Chondrocyte (in vitro differentiated cells): ENCODE measurements at regions not wholly inside any gene's neighbourhood (a gene's known extent, or its start where the extent isn't known, plus 50 kb on each side); places are given as distances from the start of the nearest gene placed in this dataset.
A peak's percentile ranks its signal among the peaks of the same experiment; 100 is the strongest.

ENCODE experiments used
- DNase-seq: peaks from one replicate; pipeline ENCODE4 v3.0.0; 2021; ENCODE audit warnings: mixed read lengths, low spot score
- H3K27ac Mint-ChIP-seq: one replicate; pipeline ENCODE4 v1.8.0; 2021; ENCODE audit warnings: mild to moderate bottlenecking, moderate library complexity, mixed read lengths; ENCODE audit not compliant: unreplicated experiment
- H3K27me3 Mint-ChIP-seq: 2 replicates; pipeline ENCODE4 v1.8.0; 2021; ENCODE audit warnings: low read depth, mixed read lengths
- H3K36me3 Mint-ChIP-seq: 2 replicates; pipeline ENCODE4 v1.8.0; 2021; ENCODE audit warnings: low read depth, mixed read lengths
- H3K4me1 Mint-ChIP-seq: 2 replicates; pipeline ENCODE4 v1.8.0; 2021; ENCODE audit warnings: low read depth, mild to moderate bottlenecking, mixed read lengths
- H3K4me3 Mint-ChIP-seq: one replicate; pipeline ENCODE4 v1.8.0; 2021; ENCODE audit warnings: mild to moderate bottlenecking, moderate library complexity, mixed read lengths; ENCODE audit not compliant: unreplicated experiment
- H3K9me3 Mint-ChIP-seq: 2 replicates; pipeline ENCODE4 v1.8.0; 2021; ENCODE audit warnings: low read depth, mixed read lengths
- CTCF ChIP-seq: fragments of 200-600 bp; sonication (generic); IDR thresholded peaks from 2 replicates; pipeline ENCODE4 v1.5.0; 2021; ENCODE audit warnings: antibody characterized with exemption, mild to moderate bottlenecking, moderate library complexity

DNA sequence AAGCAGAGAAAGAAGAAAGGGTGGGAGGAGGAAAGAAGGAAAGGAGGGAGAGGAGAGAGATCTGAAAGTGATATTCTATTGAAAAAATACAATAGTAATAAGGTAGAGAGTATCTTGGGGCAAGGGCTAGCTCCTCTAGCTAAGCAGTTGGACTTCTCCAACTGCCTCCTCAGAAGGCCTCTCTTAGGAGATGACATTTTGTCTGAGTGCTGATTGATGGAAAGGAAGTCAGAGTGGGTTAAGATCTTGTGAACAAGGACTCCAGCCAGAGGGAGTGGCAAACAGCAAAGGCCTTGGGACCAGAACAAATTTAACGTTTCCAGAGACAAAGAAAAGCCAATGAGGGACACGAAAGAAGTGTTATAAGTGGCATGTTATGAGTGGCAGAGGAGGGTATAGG is 111.8 kb upstream of the TNFAIP3 start:
- H3K27ac Mint-ChIP-seq: no peak overlapping the region
- H3K4me1 Mint-ChIP-seq: peaks cover under 1% of the 10 kb centered on the region
- H3K36me3 Mint-ChIP-seq: no peaks in the 10 kb centered on the region
- DNase-seq: no peak
- no peak for TF ChIP-seq CTCF
- no peaks in the 10 kb centered on the region for H3K9me3 Mint-ChIP-seq
- no peak overlapping the region for H3K4me3 Mint-ChIP-seq
- no peaks in the 10 kb centered on the region for H3K27me3 Mint-ChIP-seq

DNA sequence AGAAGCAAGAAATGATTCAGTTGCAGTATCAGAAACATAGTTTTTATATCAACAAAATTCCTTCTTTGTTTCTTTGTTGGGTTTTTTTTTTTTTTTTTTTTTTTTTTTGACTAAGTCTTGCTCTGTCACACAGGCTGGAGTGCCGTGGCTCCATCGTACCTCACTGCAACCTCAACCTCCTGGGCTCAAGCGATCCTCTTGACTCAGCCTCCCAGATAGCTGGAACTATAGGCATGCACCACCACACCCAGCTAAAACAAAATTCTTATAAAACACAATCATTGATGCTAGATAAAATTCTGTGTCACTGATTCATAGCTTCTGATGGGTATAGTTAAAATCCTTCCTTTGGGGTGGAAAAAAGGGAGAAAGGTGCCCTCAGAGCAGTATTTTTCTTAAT is 110.3 kb upstream of the TNFAIP3 start:
- peaks cover 8% of the 10 kb centered on the region for H3K4me1 Mint-ChIP-seq
- H3K4me3 Mint-ChIP-seq: no peak overlapping the region
- no peak for DNase-seq
- H3K36me3 Mint-ChIP-seq: no peaks in the 10 kb centered on the region
- no peaks in the 10 kb centered on the region for H3K27me3 Mint-ChIP-seq
- no peaks in the 10 kb centered on the region for H3K9me3 Mint-ChIP-seq
- H3K27ac Mint-ChIP-seq: no peak overlapping the region
- no peak for TF ChIP-seq CTCF

GRCh38 chr6:137758661-137759060 is 108.4 kb upstream of the TNFAIP3 start:
- H3K36me3 Mint-ChIP-seq: no peaks in the 10 kb centered on the region
- no peak for TF ChIP-seq CTCF
- H3K4me1 Mint-ChIP-seq: peaks cover 8% of the 10 kb centered on the region
- H3K4me3 Mint-ChIP-seq: no peak overlapping the region
- no peaks in the 10 kb centered on the region for H3K9me3 Mint-ChIP-seq
- H3K27ac Mint-ChIP-seq: no peak overlapping the region
- H3K27me3 Mint-ChIP-seq: no peaks in the 10 kb centered on the region
- no peak for DNase-seq

GRCh38 chr6:137759624-137760023 is 107.4 kb upstream of the TNFAIP3 start:
- Mint-ChIP-seq H3K27me3 (no peaks in the 10 kb centered on the region), H3K4me3 (no peak overlapping the region), H3K27ac (no peak overlapping the region), H3K36me3 (no peaks in the 10 kb centered on the region), H3K9me3 (no peaks in the 10 kb centered on the region), H3K4me1 (peaks cover 13% of the 10 kb centered on the region)
- no peak for DNase-seq
- TF ChIP-seq CTCF: no peak

GRCh38 chr6:137761072-137761471 is 106.0 kb upstream of the TNFAIP3 start:
- H3K9me3 Mint-ChIP-seq: no peaks in the 10 kb centered on the region
- peak overlapping the region; percentile 46 for H3K27ac Mint-ChIP-seq
- H3K4me3 Mint-ChIP-seq: no peak overlapping the region
- H3K4me1 Mint-ChIP-seq: peaks cover 18% of the 10 kb centered on the region
- no peak for DNase-seq
- H3K36me3 Mint-ChIP-seq: no peaks in the 10 kb centered on the region
- H3K27me3 Mint-ChIP-seq: no peaks in the 10 kb centered on the region
- no peak for TF ChIP-seq CTCF
